Skeletal muscle satellite cell (primary cell): ENCODE measurements at regions not wholly inside any gene's neighbourhood (a gene's known extent, or its start where the extent isn't known, plus 50 kb on each side); places are given as distances from the start of the nearest gene placed in this dataset.
"Not testable (repeated sequence)": the region's sequence is repeated elsewhere in the genome, so short reads cannot be mapped to it uniquely, and the experiment has no call there.

Experiments
- H3K27me3 ChIP-seq: 2 replicates; pipeline ENCODE4 v1.7.0; 2013; ENCODE audit warnings: low read length; ENCODE audit not compliant: control insufficient read depth, insufficient read depth
- H3K36me3 ChIP-seq: 2 replicates; pipeline ENCODE4 v1.7.0; 2013; ENCODE audit warnings: mild to moderate bottlenecking, control low read depth, low read length; ENCODE audit not compliant: insufficient read depth
- H3K4me1 ChIP-seq: 2 replicates; pipeline ENCODE4 v1.7.0; 2013; ENCODE audit warnings: low read length; ENCODE audit not compliant: control insufficient read depth, insufficient read depth
- H3K4me2 ChIP-seq: 2 replicates; pipeline ENCODE4 v1.7.0; 2013; ENCODE audit warnings: mild to moderate bottlenecking, low read length
- H3K4me3 ChIP-seq: 2 replicates; pipeline ENCODE4 v1.7.0; 2013; ENCODE audit warnings: low read length
- H3K9ac ChIP-seq: 2 replicates; pipeline ENCODE4 v1.7.0; 2013; ENCODE audit warnings: mild to moderate bottlenecking, low read depth, low read length, moderate library complexity
- H3K9me3 ChIP-seq: replicated peaks from 2 replicates; pipeline ENCODE4 v1.7.0; 2013; ENCODE audit warnings: mild to moderate bottlenecking, control low read depth, low read length

DNA sequence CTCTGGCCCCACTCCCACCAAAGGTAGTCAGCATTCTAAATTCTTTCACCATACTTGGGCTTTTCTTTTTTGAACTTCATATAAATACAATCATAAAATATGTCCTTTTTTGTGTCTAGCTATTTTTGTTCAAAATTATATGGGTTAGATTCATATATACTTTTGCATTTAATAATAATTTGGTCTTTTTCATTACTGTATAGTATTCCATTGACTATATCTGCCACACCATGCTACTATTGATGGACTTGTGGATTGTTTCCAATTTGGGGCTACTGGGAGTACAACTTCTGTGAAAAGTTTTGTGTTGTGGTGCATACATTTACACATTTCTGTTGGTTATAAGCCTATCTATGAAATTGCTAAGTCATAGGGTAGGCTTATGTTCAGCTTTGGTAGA, 85.7 kb downstream of the GLUL start:
- H3K27me3 ChIP-seq = no peaks in the 10 kb centered on the region
- no peak overlapping the region for H3K4me3 ChIP-seq
- no peaks in the 10 kb centered on the region for H3K9me3 ChIP-seq
- no peaks in the 10 kb centered on the region for H3K36me3 ChIP-seq
- H3K9ac ChIP-seq = no peak overlapping the region
- H3K4me2 ChIP-seq = no peak overlapping the region
- H3K4me1 ChIP-seq = no peaks in the 10 kb centered on the region

DNA sequence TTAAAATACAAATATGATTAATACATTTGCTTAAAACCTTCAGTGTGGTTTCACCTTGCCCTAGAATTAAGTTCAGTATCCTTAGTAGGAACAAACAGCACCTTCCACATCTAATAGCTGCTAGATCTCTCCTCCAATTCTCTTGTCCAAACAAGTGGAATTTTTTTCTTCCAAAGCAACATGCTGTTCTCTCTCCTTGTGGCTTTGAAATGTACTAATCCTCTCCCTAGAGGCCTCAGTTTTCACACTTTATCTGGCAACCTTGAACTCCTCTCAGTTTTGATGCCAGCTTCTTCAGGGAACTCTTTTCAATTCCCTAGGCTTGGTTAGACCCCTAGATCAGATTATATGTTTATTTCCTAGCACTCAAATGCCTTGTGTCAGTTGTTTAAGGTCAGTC, 87.0 kb downstream of the GLUL start:
- no peak overlapping the region for H3K9ac ChIP-seq
- H3K9me3 ChIP-seq = no peaks in the 10 kb centered on the region
- no peaks in the 10 kb centered on the region for H3K27me3 ChIP-seq
- no peak overlapping the region for H3K4me2 ChIP-seq
- H3K36me3 ChIP-seq = no peaks in the 10 kb centered on the region
- peaks cover 6% of the 10 kb centered on the region for H3K4me1 ChIP-seq
- H3K4me3 ChIP-seq = no peak overlapping the region

DNA sequence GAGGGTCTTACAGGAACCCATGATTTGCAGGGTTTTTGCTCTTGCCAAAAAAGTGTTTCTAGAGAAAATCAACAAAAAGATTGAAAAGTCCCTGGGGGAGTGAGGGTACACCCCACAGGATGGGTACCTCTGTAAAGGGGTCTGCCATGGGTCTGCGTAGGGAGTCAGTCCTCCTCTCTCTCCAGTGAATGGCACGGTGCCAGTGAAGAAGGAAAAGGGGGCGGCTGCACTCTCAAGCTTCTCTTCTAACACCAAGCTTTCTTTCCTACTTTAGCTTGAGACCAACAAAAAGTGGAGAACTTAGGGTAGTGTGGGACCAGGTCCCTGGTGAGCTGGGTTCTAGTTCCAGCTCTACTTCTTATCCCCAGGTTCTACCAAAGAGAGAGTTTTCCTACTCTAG, 87.4 kb downstream of the GLUL start:
- Histone ChIP-seq H3K4me3 (no peak overlapping the region), H3K4me1 (peaks cover 6% of the 10 kb centered on the region)

GRCh38 chr1:182303778-182304177, 87.8 kb downstream of the GLUL start:
- Histone ChIP-seq H3K36me3 (no peaks in the 10 kb centered on the region), H3K9me3 (no peaks in the 10 kb centered on the region), H3K27me3 (no peaks in the 10 kb centered on the region), H3K4me3 (no peak overlapping the region), H3K4me2 (no peak overlapping the region), H3K4me1 (peaks cover 6% of the 10 kb centered on the region), H3K9ac (no peak overlapping the region)

More for the DNA sequence above, 87.4 kb downstream of the GLUL start:
- no peak overlapping the region for H3K4me2 ChIP-seq
- H3K36me3 ChIP-seq = no peaks in the 10 kb centered on the region
- H3K27me3 ChIP-seq = no peaks in the 10 kb centered on the region
- H3K9ac ChIP-seq = no peak overlapping the region
- no peaks in the 10 kb centered on the region for H3K9me3 ChIP-seq

GRCh38 chr1:182301467-182302198, 90.0 kb downstream of the GLUL start:
- H3K4me3 ChIP-seq = no peak overlapping the region
- H3K9me3 ChIP-seq = no peaks in the 10 kb centered on the region
- H3K4me1 ChIP-seq = peaks cover 6% of the 10 kb centered on the region

GRCh38 chr1:182301026-182301436, 90.6 kb downstream of the GLUL start:
- Histone ChIP-seq H3K4me1 (peaks cover 6% of the 10 kb centered on the region), H3K9ac (no peak overlapping the region), H3K27me3 (no peaks in the 10 kb centered on the region), H3K4me3 (no peak overlapping the region), H3K9me3 (no peaks in the 10 kb centered on the region), H3K36me3 (no peaks in the 10 kb centered on the region), H3K4me2 (no peak overlapping the region)

More at GRCh38 chr1:182301467-182302198, 90.0 kb downstream of the GLUL start:
- Histone ChIP-seq H3K4me2 (no peak overlapping the region), H3K9ac (no peak overlapping the region), H3K27me3 (no peaks in the 10 kb centered on the region), H3K36me3 (no peaks in the 10 kb centered on the region)

- H3K4me1 ChIP-seq = peaks cover 6% of the 10 kb centered on the region
- H3K9ac ChIP-seq = no peak overlapping the region
These were observed 91.6 kb downstream of the GLUL start for GRCh38 chr1:182299728-182300616.

GRCh38 chr1:182299054-182299727, 92.4 kb downstream of the GLUL start:
- H3K4me1 ChIP-seq, H3K27me3 ChIP-seq, H3K36me3 ChIP-seq, H3K9me3 ChIP-seq, H3K9ac ChIP-seq, H3K4me3 ChIP-seq, H3K4me2 ChIP-seq: not testable (repeated sequence)

More at GRCh38 chr1:182299728-182300616, 91.6 kb downstream of the GLUL start:
- Histone ChIP-seq H3K4me2 (no peak overlapping the region), H3K36me3 (no peaks in the 10 kb centered on the region), H3K9me3 (no peaks in the 10 kb centered on the region), H3K27me3 (no peaks in the 10 kb centered on the region), H3K4me3 (no peak overlapping the region)

GRCh38 chr1:182297335-182297734, 94.3 kb downstream of the GLUL start:
- Histone ChIP-seq H3K36me3 (no peaks in the 10 kb centered on the region), H3K9me3 (no peaks in the 10 kb centered on the region), H3K9ac (no peak overlapping the region), H3K27me3 (no peaks in the 10 kb centered on the region), H3K4me2 (no peak overlapping the region), H3K4me1 (peaks cover 6% of the 10 kb centered on the region), H3K4me3 (no peak overlapping the region)

GRCh38 chr1:182295697-182296096, 95.9 kb downstream of the GLUL start:
- H3K9me3 ChIP-seq = no peaks in the 10 kb centered on the region
- no peaks in the 10 kb centered on the region for H3K36me3 ChIP-seq
- no peak overlapping the region for H3K9ac ChIP-seq
- peaks cover 12% of the 10 kb centered on the region for H3K4me1 ChIP-seq
- H3K4me2 ChIP-seq = no peak overlapping the region
- no peak overlapping the region for H3K4me3 ChIP-seq
- H3K27me3 ChIP-seq = no peaks in the 10 kb centered on the region

DNA sequence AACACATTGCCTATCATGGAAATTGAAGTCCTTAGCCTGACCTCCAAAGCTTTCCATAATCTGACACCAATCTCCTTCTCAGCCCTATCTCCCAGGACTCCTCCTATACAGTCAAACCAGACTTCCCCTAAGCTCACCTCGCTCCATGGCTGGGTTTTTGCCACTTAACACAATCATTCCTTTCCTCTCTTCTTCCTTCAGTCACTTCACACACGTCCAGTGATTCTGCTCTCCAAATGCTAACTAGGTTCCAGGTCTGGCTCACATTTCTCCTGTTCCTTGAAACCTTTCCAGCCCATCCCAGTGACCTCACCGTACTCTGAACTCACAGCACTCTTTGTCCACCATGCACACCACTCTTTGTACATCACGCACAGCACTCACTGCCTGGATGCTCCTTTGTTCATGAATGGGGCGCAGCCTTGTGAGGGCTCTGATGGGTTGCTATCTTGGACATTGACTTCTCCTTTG, 98.4 kb downstream of the GLUL start:
- no peak overlapping the region for H3K4me3 ChIP-seq
- H3K27me3 ChIP-seq = no peaks in the 10 kb centered on the region
- no peaks in the 10 kb centered on the region for H3K36me3 ChIP-seq
- no peaks in the 10 kb centered on the region for H3K9me3 ChIP-seq
- H3K4me2 ChIP-seq = no peak overlapping the region
- H3K9ac ChIP-seq = no peak overlapping the region
- H3K4me1 ChIP-seq = peaks cover 22% of the 10 kb centered on the region
